ENCODE measurements at regions not wholly inside any gene's neighbourhood (a gene's known extent, or its start where the extent isn't known, plus 50 kb on each side); places are given as distances from the start of the nearest gene placed in this dataset.

- intact Hi-C loops (cut with DNase I), result no loop called here
- no peak overlapping the region for H3K4me3 ChIP-seq (ENCODE audit: low read length in 3 of 3)
- H3K27ac ChIP-seq (ENCODE audit: low read depth in 2 of 2, low read length in 2 of 2), result no peak overlapping the region
- H3K9ac ChIP-seq (ENCODE audit: low read length in 3 of 3), result no peak overlapping the region
- H3K27me3 ChIP-seq (ENCODE audit: control insufficient read depth, insufficient read depth, low read length), result no peaks in the 10 kb centered on the region
- FAIRE-seq (no peak), DNase-seq (no peak)
- no peaks in the 10 kb centered on the region for H3K36me3 ChIP-seq (ENCODE audit: control insufficient read depth in 2 of 3, insufficient read depth in 3 of 3, low read length in 3 of 3)
- no peaks in the 10 kb centered on the region for H3K4me1 ChIP-seq (ENCODE audit: control insufficient read depth in 2 of 3, insufficient read depth in 2 of 3, low read depth in 1 of 3, low read length in 3 of 3)
- no peaks in the 10 kb centered on the region for H3K9me3 ChIP-seq (ENCODE audit: control insufficient read depth in 2 of 3, insufficient read depth in 1 of 3, low read length in 3 of 3)
- TF ChIP-seq, protein P1, sequence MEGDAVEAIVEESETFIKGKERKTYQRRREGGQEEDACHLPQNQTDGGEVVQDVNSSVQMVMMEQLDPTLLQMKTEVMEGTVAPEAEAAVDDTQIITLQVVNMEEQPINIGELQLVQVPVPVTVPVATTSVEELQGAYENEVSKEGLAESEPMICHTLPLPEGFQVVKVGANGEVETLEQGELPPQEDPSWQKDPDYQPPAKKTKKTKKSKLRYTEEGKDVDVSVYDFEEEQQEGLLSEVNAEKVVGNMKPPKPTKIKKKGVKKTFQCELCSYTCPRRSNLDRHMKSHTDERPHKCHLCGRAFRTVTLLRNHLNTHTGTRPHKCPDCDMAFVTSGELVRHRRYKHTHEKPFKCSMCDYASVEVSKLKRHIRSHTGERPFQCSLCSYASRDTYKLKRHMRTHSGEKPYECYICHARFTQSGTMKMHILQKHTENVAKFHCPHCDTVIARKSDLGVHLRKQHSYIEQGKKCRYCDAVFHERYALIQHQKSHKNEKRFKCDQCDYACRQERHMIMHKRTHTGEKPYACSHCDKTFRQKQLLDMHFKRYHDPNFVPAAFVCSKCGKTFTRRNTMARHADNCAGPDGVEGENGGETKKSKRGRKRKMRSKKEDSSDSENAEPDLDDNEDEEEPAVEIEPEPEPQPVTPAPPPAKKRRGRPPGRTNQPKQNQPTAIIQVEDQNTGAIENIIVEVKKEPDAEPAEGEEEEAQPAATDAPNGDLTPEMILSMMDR (IDR thresholded peaks at IDR 0.05; ENCODE audit: borderline replicate concordance, extremely low read depth, insufficient read depth), result no peak
Observed at GRCh38 chr1:56297208-56297607, 282.2 kb downstream of the PLPP3 start.

- Histone ChIP-seq H3K4me3 (ENCODE audit: low read length in 3 of 3) (no peak overlapping the region), H3K27ac (ENCODE audit: low read depth in 2 of 2, low read length in 2 of 2) (no peak overlapping the region), H3K4me1 (ENCODE audit: control insufficient read depth in 2 of 3, insufficient read depth in 2 of 3, low read depth in 1 of 3, low read length in 3 of 3) (peaks cover 0 to 4% (median 0%) of the 10 kb centered on the region in 3 donors), H3K9ac (ENCODE audit: low read length in 3 of 3) (no peak overlapping the region), H3K36me3 (ENCODE audit: control insufficient read depth in 2 of 3, insufficient read depth in 3 of 3, low read length in 3 of 3) (no peaks in the 10 kb centered on the region), H3K27me3 (ENCODE audit: control insufficient read depth, insufficient read depth, low read length) (no peaks in the 10 kb centered on the region), H3K9me3 (ENCODE audit: control insufficient read depth in 2 of 3, insufficient read depth in 1 of 3, low read length in 3 of 3) (no peaks in the 10 kb centered on the region)
- no peak for DNase-seq
- no peak for FAIRE-seq
- TF ChIP-seq, protein P1 (IDR thresholded peaks at IDR 0.05; ENCODE audit: borderline replicate concordance, extremely low read depth, insufficient read depth), result no peak
- intact Hi-C loops (cut with DNase I), result no loop called here
Observed at GRCh38 chr1:56295949-56296929, 283.1 kb downstream of the PLPP3 start.

GRCh38 chr1:56291374-56291919 is 287.9 kb downstream of the PLPP3 start:
- FAIRE-seq, result no peak
- DNase-seq, result peak in 2 of 5 donors; percentile 33 to 66
- Histone ChIP-seq H3K4me1 (ENCODE audit: control insufficient read depth in 2 of 3, insufficient read depth in 2 of 3, low read depth in 1 of 3, low read length in 3 of 3) (peaks cover 0 to 4% (median 0%) of the 10 kb centered on the region in 3 donors), H3K27me3 (ENCODE audit: control insufficient read depth, insufficient read depth, low read length) (no peaks in the 10 kb centered on the region), H3K27ac (ENCODE audit: low read depth in 2 of 2, low read length in 2 of 2) (no peak overlapping the region), H3K9ac (ENCODE audit: low read length in 3 of 3) (no peak overlapping the region), H3K4me3 (ENCODE audit: low read length in 3 of 3) (no peak overlapping the region), H3K36me3 (ENCODE audit: control insufficient read depth in 2 of 3, insufficient read depth in 3 of 3, low read length in 3 of 3) (no peaks in the 10 kb centered on the region), H3K9me3 (ENCODE audit: control insufficient read depth in 2 of 3, insufficient read depth in 1 of 3, low read length in 3 of 3) (no peaks in the 10 kb centered on the region)
- TF ChIP-seq, protein P1 (IDR thresholded peaks at IDR 0.05; ENCODE audit: borderline replicate concordance, extremely low read depth, insufficient read depth), result no peak
- intact Hi-C loops (cut with DNase I), result no loop called here

All from kidney (tissue), 13 donors.